ENCODE measurements at regions not wholly inside any gene's neighbourhood (a gene's known extent, or its start where the extent isn't known, plus 50 kb on each side); places are given as distances from the start of the nearest gene placed in this dataset.
"Not testable (repeated sequence)": the region's sequence is repeated elsewhere in the genome, so short reads cannot be mapped to it uniquely, and the experiment has no call there.

DNA sequence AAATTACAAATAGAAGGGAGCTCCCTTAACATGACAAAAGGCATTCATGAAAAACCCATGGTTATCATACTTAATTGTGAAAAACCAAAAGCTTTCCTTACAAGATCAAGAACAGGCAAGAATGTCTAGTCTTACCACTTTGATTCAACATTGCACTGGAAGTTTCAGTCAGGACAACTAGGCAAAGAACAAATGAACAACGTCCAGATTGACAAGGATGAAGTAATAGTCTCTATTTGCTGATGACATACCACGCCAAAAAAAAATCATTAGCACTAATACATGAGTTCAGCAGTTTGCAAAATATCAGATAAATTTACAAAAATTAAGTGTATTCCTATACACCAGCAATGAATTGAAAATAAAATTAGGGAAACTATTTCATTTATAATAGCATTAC is 200.2 kb downstream of the TOX3 start:
- Histone ChIP-seq H3K4me1 (ENCODE audit: control insufficient read depth in 2 of 3, insufficient read depth in 2 of 3, low read depth in 1 of 3, low read length in 3 of 3) (no peaks in the 10 kb centered on the region), H3K9me3 (ENCODE audit: control insufficient read depth in 2 of 3, insufficient read depth in 1 of 3, low read length in 3 of 3) (no peaks in the 10 kb centered on the region), H3K4me3 (ENCODE audit: low read length in 3 of 3) (no peak overlapping the region), H3K27me3 (ENCODE audit: control insufficient read depth, insufficient read depth, low read length) (no peaks in the 10 kb centered on the region), H3K27ac (ENCODE audit: low read depth in 2 of 2, low read length in 2 of 2) (no peak overlapping the region), H3K9ac (ENCODE audit: low read length in 3 of 3) (no peak overlapping the region), H3K36me3 (ENCODE audit: control insufficient read depth in 2 of 3, insufficient read depth in 3 of 3, low read length in 3 of 3) (no peaks in the 10 kb centered on the region)
- DNase-seq (no peak), FAIRE-seq (no peak)
- intact Hi-C loops (cut with DNase I): no loop called here
- TF ChIP-seq, protein P1, sequence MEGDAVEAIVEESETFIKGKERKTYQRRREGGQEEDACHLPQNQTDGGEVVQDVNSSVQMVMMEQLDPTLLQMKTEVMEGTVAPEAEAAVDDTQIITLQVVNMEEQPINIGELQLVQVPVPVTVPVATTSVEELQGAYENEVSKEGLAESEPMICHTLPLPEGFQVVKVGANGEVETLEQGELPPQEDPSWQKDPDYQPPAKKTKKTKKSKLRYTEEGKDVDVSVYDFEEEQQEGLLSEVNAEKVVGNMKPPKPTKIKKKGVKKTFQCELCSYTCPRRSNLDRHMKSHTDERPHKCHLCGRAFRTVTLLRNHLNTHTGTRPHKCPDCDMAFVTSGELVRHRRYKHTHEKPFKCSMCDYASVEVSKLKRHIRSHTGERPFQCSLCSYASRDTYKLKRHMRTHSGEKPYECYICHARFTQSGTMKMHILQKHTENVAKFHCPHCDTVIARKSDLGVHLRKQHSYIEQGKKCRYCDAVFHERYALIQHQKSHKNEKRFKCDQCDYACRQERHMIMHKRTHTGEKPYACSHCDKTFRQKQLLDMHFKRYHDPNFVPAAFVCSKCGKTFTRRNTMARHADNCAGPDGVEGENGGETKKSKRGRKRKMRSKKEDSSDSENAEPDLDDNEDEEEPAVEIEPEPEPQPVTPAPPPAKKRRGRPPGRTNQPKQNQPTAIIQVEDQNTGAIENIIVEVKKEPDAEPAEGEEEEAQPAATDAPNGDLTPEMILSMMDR (IDR thresholded peaks at IDR 0.05; ENCODE audit: borderline replicate concordance, extremely low read depth, insufficient read depth): no peak

DNA sequence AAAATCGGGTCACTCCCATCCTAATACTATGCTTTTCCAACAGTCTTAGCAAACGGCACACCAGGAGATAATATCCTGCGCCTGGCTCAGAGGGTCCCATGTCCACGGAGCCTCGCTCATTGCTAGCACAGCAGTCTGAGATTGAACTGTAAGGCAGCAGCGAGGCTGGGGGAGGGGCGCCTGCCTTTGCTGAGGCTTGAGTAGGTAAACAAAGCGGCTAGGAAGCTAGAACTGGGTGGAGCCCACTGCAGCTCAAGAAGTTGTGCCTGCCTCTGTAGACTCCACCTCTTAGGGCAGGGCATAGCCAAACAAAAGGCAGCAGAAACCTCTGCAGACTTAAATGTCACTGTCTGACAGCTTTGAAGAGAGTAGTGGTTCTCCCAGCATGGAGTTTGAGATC is 213.3 kb downstream of the TOX3 start:
- H3K27me3 ChIP-seq (ENCODE audit: control insufficient read depth, insufficient read depth, low read length); H3K4me1 ChIP-seq (ENCODE audit: control insufficient read depth in 2 of 3, insufficient read depth in 2 of 3, low read depth in 1 of 3, low read length in 3 of 3); H3K9ac ChIP-seq (ENCODE audit: low read length in 3 of 3); H3K9me3 ChIP-seq (ENCODE audit: control insufficient read depth in 2 of 3, insufficient read depth in 1 of 3, low read length in 3 of 3); FAIRE-seq; H3K4me3 ChIP-seq (ENCODE audit: low read length in 3 of 3); H3K27ac ChIP-seq (ENCODE audit: low read depth in 2 of 2, low read length in 2 of 2); DNase-seq; H3K36me3 ChIP-seq (ENCODE audit: control insufficient read depth in 2 of 3, insufficient read depth in 3 of 3, low read length in 3 of 3); intact Hi-C loops (cut with DNase I): not testable (repeated sequence)

DNA sequence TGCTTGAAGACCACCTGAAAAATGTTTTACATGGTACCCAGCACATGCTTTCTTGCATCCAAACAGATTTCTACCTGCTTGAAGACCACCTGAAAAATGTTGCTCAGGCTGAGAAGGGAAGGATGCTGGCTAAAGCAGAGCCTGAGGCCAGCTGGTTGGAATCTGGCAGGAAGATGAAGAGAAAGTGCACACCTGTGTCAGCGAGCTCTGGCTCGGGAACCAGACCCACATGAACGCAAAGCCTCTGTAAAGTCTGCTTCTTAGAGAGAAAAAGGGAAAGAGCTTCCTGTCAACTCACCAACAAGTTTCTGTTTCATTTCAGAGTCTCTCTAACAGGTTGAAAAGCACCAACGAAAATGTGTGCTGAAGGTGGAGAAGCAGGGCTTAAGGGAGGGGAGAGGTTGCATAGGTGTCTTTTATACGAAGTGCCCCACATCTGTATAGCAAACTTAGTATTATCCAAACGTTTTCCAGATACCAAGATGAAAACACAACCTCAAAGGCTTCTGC is 226.0 kb downstream of the TOX3 start:
- H3K36me3 ChIP-seq (ENCODE audit: control insufficient read depth in 2 of 3, insufficient read depth in 3 of 3, low read length in 3 of 3): no peaks in the 10 kb centered on the region
- FAIRE-seq (no peak), DNase-seq (no peak)
- no peak overlapping the region for H3K4me3 ChIP-seq (ENCODE audit: low read length in 3 of 3)
- no peaks in the 10 kb centered on the region for H3K4me1 ChIP-seq (ENCODE audit: control insufficient read depth in 2 of 3, insufficient read depth in 2 of 3, low read depth in 1 of 3, low read length in 3 of 3)
- H3K27me3 ChIP-seq (ENCODE audit: control insufficient read depth, insufficient read depth, low read length): no peaks in the 10 kb centered on the region
- no peaks in the 10 kb centered on the region for H3K9me3 ChIP-seq (ENCODE audit: control insufficient read depth in 2 of 3, insufficient read depth in 1 of 3, low read length in 3 of 3)
- TF ChIP-seq, protein P1 (IDR thresholded peaks at IDR 0.05; ENCODE audit: borderline replicate concordance, extremely low read depth, insufficient read depth): no peak
- H3K9ac ChIP-seq (ENCODE audit: low read length in 3 of 3): no peak overlapping the region
- no peak overlapping the region for H3K27ac ChIP-seq (ENCODE audit: low read depth in 2 of 2, low read length in 2 of 2)
- intact Hi-C loops (cut with DNase I): no loop called here

DNA sequence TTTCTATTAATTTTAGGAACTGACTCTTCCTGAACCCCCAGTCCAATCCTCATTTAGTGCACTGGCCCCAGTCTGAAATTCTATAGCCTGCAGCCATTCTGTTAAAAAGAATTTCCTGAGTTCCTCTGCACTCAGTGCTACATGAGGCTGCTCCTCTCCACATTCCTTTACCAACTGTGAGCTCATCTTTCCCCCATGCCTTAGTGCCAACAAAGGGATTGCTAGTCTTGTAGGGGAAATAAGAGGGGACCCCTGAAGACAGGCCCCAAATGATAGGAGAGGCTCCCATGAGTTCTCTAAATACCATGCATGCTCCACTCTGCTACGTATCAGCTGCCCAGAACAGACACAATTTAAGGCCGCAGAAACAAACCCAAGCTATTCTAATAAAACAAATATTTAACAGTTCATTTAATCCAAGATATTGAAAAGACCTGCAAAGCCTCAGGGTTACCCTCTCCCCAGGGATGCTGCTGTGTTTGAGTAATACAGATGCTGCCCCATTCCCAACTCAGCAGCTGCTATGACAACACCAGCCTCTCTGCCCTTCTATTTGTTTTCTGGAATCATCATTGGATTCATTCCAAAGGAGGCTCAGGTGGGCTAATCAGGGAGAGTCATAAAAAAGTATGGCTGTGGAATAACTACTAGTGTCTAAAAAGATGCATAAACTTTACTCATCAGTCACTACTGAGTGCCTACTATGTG is 228.5 kb downstream of the TOX3 start:
- Histone ChIP-seq H3K4me1 (ENCODE audit: control insufficient read depth in 2 of 3, insufficient read depth in 2 of 3, low read depth in 1 of 3, low read length in 3 of 3) (no peaks in the 10 kb centered on the region), H3K36me3 (ENCODE audit: control insufficient read depth in 2 of 3, insufficient read depth in 3 of 3, low read length in 3 of 3) (no peaks in the 10 kb centered on the region), H3K9me3 (ENCODE audit: control insufficient read depth in 2 of 3, insufficient read depth in 1 of 3, low read length in 3 of 3) (no peaks in the 10 kb centered on the region), H3K4me3 (ENCODE audit: low read length in 3 of 3) (no peak overlapping the region), H3K27ac (ENCODE audit: low read depth in 2 of 2, low read length in 2 of 2) (no peak overlapping the region), H3K27me3 (ENCODE audit: control insufficient read depth, insufficient read depth, low read length) (no peaks in the 10 kb centered on the region), H3K9ac (ENCODE audit: low read length in 3 of 3) (no peak overlapping the region)
- no peak for FAIRE-seq
- DNase-seq: no peak
- TF ChIP-seq, protein P1 (IDR thresholded peaks at IDR 0.05; ENCODE audit: borderline replicate concordance, extremely low read depth, insufficient read depth): no peak
- intact Hi-C loops (cut with DNase I): no loop called here
